Fibroblast of skin of back (primary cell): ENCODE measurements at regions not wholly inside any gene's neighbourhood (a gene's known extent, or its start where the extent isn't known, plus 50 kb on each side); places are given as distances from the start of the nearest gene placed in this dataset.

Experiments
- DNase-seq: peaks from one replicate; pipeline ENCODE4 v3.0.0-alpha.2; 2013

GRCh38 chr12:60148109-60148508 lies 552.3 kb downstream of the SLC16A7 start:
- peak; percentile 95 for DNase-seq

GRCh38 chr12:60148831-60149230 lies 553.0 kb downstream of the SLC16A7 start:
- DNase-seq: peak; percentile 96

- no peak for DNase-seq
Observed at GRCh38 chr12:60152756-60153155, 556.9 kb downstream of the SLC16A7 start.

GRCh38 chr12:60159761-60160160 lies 563.9 kb downstream of the SLC16A7 start:
- DNase-seq: no peak

- DNase-seq: no peak
Observed at GRCh38 chr12:60162988-60163720, 567.3 kb downstream of the SLC16A7 start.

GRCh38 chr12:60165781-60166180 lies 570.0 kb downstream of the SLC16A7 start:
- peak; percentile 60 for DNase-seq

GRCh38 chr12:60168441-60168840 lies 572.6 kb downstream of the SLC16A7 start:
- no peak for DNase-seq

- DNase-seq: peak; percentile 13
Observed at GRCh38 chr12:60169904-60170303, 574.1 kb downstream of the SLC16A7 start.

- DNase-seq: peak; percentile 40
Observed at GRCh38 chr12:60172266-60173211, 576.7 kb downstream of the SLC16A7 start.

GRCh38 chr12:60173224-60174170 lies 577.7 kb downstream of the SLC16A7 start:
- no peak for DNase-seq

GRCh38 chr12:60174476-60174875 lies 578.6 kb downstream of the SLC16A7 start:
- peak; percentile 26 for DNase-seq

GRCh38 chr12:60174941-60175340 lies 579.1 kb downstream of the SLC16A7 start:
- DNase-seq: no peak

- DNase-seq: no peak
Observed at GRCh38 chr12:60176891-60177290, 581.1 kb downstream of the SLC16A7 start.

- DNase-seq: peak; percentile 7
Observed at GRCh38 chr12:60180298-60180697, 584.5 kb downstream of the SLC16A7 start.

- DNase-seq: no peak
Observed at GRCh38 chr12:60182354-60182753, 586.5 kb downstream of the SLC16A7 start.

GRCh38 chr12:60184096-60184495 lies 588.3 kb downstream of the SLC16A7 start:
- no peak for DNase-seq

GRCh38 chr12:60185060-60185459 lies 589.2 kb downstream of the SLC16A7 start:
- DNase-seq: no peak

- DNase-seq: no peak
Observed at GRCh38 chr12:60191271-60191670, 595.4 kb downstream of the SLC16A7 start.

GRCh38 chr12:60191676-60192359 lies 596.0 kb downstream of the SLC16A7 start:
- DNase-seq: peak; percentile 76

- peak; percentile 63 for DNase-seq
Observed at GRCh38 chr12:60194678-60195077, 598.8 kb downstream of the SLC16A7 start.

GRCh38 chr12:60195483-60195882 lies 599.7 kb downstream of the SLC16A7 start:
- DNase-seq: no peak

GRCh38 chr12:60196366-60196765 lies 600.5 kb downstream of the SLC16A7 start:
- no peak for DNase-seq
